ENCODE measurements at regions not wholly inside any gene's neighbourhood (a gene's known extent, or its start where the extent isn't known, plus 50 kb on each side); places are given as distances from the start of the nearest gene placed in this dataset.
"Not testable (repeated sequence)": the region's sequence is repeated elsewhere in the genome, so short reads cannot be mapped to it uniquely, and the experiment has no call there.

GRCh38 chrX:128759745-128760144 is 707.5 kb upstream of the ACTRT1 start:
- DNase-seq = no peak

GRCh38 chrX:128759177-128759576 is 707.0 kb upstream of the ACTRT1 start:
- no peak for DNase-seq

- no peak for DNase-seq
Measured at GRCh38 chrX:128754130-128754529, 701.9 kb upstream of the ACTRT1 start.

- no peak for DNase-seq
Measured at GRCh38 chrX:128739539-128739938, 687.3 kb upstream of the ACTRT1 start.

- DNase-seq = no peak
Measured at GRCh38 chrX:128728943-128729342, 676.7 kb upstream of the ACTRT1 start.

- no peak for DNase-seq
Measured at GRCh38 chrX:128717635-128718578, 665.7 kb upstream of the ACTRT1 start.

- DNase-seq = no peak
Measured at GRCh38 chrX:128714425-128714824, 662.2 kb upstream of the ACTRT1 start.

- DNase-seq = no peak
Measured at GRCh38 chrX:128699716-128700285, 647.6 kb upstream of the ACTRT1 start.

GRCh38 chrX:128698573-128699181 is 646.5 kb upstream of the ACTRT1 start:
- DNase-seq = no peak

- no peak for DNase-seq
Measured at GRCh38 chrX:128691872-128692271, 639.7 kb upstream of the ACTRT1 start.

- DNase-seq = no peak
Measured at GRCh38 chrX:128685387-128685786, 633.2 kb upstream of the ACTRT1 start.

GRCh38 chrX:128676651-128677050 is 624.4 kb upstream of the ACTRT1 start:
- no peak for DNase-seq

- not testable (repeated sequence) for DNase-seq
Measured at GRCh38 chrX:128674326-128675086, 622.3 kb upstream of the ACTRT1 start.

- DNase-seq = no peak
Measured at GRCh38 chrX:128664211-128664610, 612.0 kb upstream of the ACTRT1 start.

GRCh38 chrX:128653524-128654060 is 601.4 kb upstream of the ACTRT1 start:
- no peak for DNase-seq

- no peak for DNase-seq
Measured at GRCh38 chrX:128650326-128650725, 598.1 kb upstream of the ACTRT1 start.

- no peak for DNase-seq
Measured at GRCh38 chrX:128634754-128635153, 582.6 kb upstream of the ACTRT1 start.

- DNase-seq = no peak
Measured at GRCh38 chrX:128623361-128623760, 571.2 kb upstream of the ACTRT1 start.

GRCh38 chrX:128622296-128622695 is 570.1 kb upstream of the ACTRT1 start:
- no peak for DNase-seq

GRCh38 chrX:128619490-128619889 is 567.3 kb upstream of the ACTRT1 start:
- no peak for DNase-seq

GRCh38 chrX:128616933-128617332 is 564.7 kb upstream of the ACTRT1 start:
- no peak for DNase-seq

GRCh38 chrX:128606817-128607216 is 554.6 kb upstream of the ACTRT1 start:
- DNase-seq = not testable (repeated sequence)

GRCh38 chrX:128606357-128606756 is 554.2 kb upstream of the ACTRT1 start:
- DNase-seq = not testable (repeated sequence)
